GM23248 (cell line): ENCODE measurements at regions not wholly inside any gene's neighbourhood (a gene's known extent, or its start where the extent isn't known, plus 50 kb on each side); places are given as distances from the start of the nearest gene placed in this dataset.
"Not testable (repeated sequence)": the region's sequence is repeated elsewhere in the genome, so short reads cannot be mapped to it uniquely, and the experiment has no call there.

Experiments
- DNase-seq: peaks from one replicate; pipeline ENCODE4 v3.0.0-alpha.2; 2015
- H2AFZ ChIP-seq: fragments of 200-600 bp; sonication (generic); 2 replicates; pipeline ENCODE4 v1.6.1; 2016; ENCODE audit warnings: antibody characterized with exemption
- H3F3A ChIP-seq: fragments of 200-600 bp; sonication (generic); 2 replicates; pipeline ENCODE4 v1.6.1; 2016; ENCODE audit warnings: mild to moderate bottlenecking, antibody characterized with exemption, mixed run types; ENCODE audit not compliant: insufficient read depth
- H3K27ac ChIP-seq: fragments of 200-600 bp; sonication (generic); 2 replicates; pipeline ENCODE4 v1.5.1; 2016; ENCODE audit warnings: mild to moderate bottlenecking
- H3K27me3 ChIP-seq: fragments of 200-600 bp; sonication (generic); replicated peaks from 2 replicates; pipeline ENCODE4 v1.6.1; 2016; ENCODE audit warnings: mild to moderate bottlenecking; ENCODE audit not compliant: insufficient read depth
- H3K36me3 ChIP-seq: fragments of 200-600 bp; sonication (generic); 2 replicates; pipeline ENCODE4 v1.6.1; 2016; ENCODE audit warnings: low read depth, mild to moderate bottlenecking
- H3K4me1 ChIP-seq: fragments of 200-600 bp; sonication (generic); 2 replicates; pipeline ENCODE4 v1.6.1; 2016; ENCODE audit warnings: mild to moderate bottlenecking; ENCODE audit not compliant: insufficient read depth
- H3K4me2 ChIP-seq: fragments of 200-600 bp; sonication (generic); one replicate; pipeline ENCODE4 v1.6.1; 2016; ENCODE audit warnings: mild to moderate bottlenecking; ENCODE audit not compliant: unreplicated experiment
- H3K4me3 ChIP-seq: fragments of 200-600 bp; sonication (generic); 2 replicates; pipeline ENCODE4 v1.5.1; 2016; ENCODE audit warnings: mild to moderate bottlenecking
- H3K79me2 ChIP-seq: fragments of 200-600 bp; sonication (generic); 2 replicates; pipeline ENCODE4 v1.6.1; 2016; ENCODE audit warnings: mild to moderate bottlenecking; ENCODE audit not compliant: insufficient read depth
- H3K9ac ChIP-seq: fragments of 200-600 bp; sonication (generic); 2 replicates; pipeline ENCODE4 v1.6.1; 2016; ENCODE audit warnings: mild to moderate bottlenecking
- H3K9me2 ChIP-seq: fragments of 200-600 bp; sonication (generic); 2 replicates; pipeline ENCODE4 v1.6.1; 2016; ENCODE audit warnings: mixed run types, mild to moderate bottlenecking, moderate library complexity; ENCODE audit not compliant: insufficient read depth
- H3K9me3 ChIP-seq: fragments of 200-600 bp; sonication (generic); one replicate; pipeline ENCODE4 v1.6.1; 2017; ENCODE audit warnings: low read depth
- H4K20me1 ChIP-seq: fragments of 200-600 bp; sonication (generic); 2 replicates; pipeline ENCODE4 v1.6.0; 2016; ENCODE audit not compliant: insufficient read depth
- EZH2 ChIP-seq: fragments of 200-600 bp; sonication (generic); IDR thresholded peaks from 2 replicates; pipeline ENCODE4 v1.6.1; 2018; ENCODE audit warnings: antibody characterized with exemption, mild to moderate bottlenecking; ENCODE audit not compliant: insufficient read depth, poor library complexity, severe bottlenecking
- EZH2phosphoT487 ChIP-seq: fragments of 200-600 bp; sonication (generic); IDR thresholded peaks from 2 replicates; pipeline ENCODE4 v1.6.1; 2018; ENCODE audit warnings: antibody characterized with exemption, moderate library complexity, mild to moderate bottlenecking, low read depth; ENCODE audit not compliant: insufficient read depth
- WGBS, 2 experiments: methylation state at CpG; one replicate each; pipeline ENCODE4 v1.1.6; 2015 to 2017; ENCODE audit warnings: low lambda C conversion rate in 2 of 2, low coverage in 1 of 2; ENCODE audit errors: missing lambda C conversion rate in 2 of 2; 5-methylcytosine and 5-hydroxymethylcytosine counted together
- in situ Hi-C: fragments of 300-500 bp; cut with MboI; formaldehyde crosslinking; loops from 2 replicates; pipeline ENCODE4 v1.15.0; 2020

DNA sequence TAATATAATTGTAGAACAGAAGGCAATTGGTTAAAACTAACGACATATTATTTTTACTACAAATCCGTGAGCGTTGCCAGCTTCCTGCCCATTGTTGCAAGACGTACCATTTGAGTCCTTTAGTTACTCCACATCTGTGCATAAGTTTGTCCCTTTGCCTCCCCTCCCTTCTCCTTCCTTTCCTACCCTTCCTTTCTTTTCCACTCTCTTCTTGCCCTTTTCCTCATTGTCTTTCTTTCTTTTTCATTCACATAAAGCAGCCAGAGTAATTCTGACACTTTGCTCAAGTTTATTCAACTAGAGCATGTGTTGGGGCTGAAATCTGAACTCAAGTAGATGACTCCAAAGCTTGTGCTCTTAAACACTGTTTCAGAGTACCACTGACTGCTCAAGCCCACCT is 239.1 kb downstream of the FOXG1 start:
- in situ Hi-C loops, result no loop called here

DNA sequence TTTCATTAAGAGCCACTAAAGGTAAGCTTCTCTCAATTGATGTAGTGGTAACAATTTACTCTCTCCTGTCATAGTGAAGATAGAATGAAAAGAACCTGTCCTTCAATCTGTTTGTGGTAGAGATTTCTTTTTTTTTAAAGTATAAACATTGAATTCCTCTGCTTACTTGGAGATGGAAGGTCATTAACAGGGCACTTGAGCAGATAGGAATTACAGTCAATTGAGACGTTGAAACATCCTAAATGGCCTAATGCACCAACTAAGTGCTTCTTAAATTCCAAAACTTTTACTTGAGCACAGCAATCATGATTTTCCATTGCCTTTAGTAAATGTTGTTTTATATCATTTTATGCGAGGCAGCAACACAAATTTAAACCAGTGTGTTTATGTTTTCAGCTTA is 241.4 kb downstream of the FOXG1 start:
- Histone ChIP-seq H3K4me3 (no peak overlapping the region), H3K9ac (no peak overlapping the region), H2AFZ (no peak overlapping the region), H3K4me2 (no peak overlapping the region), H3K27me3 (no peaks in the 10 kb centered on the region), H4K20me1 (no peaks in the 10 kb centered on the region), H3K36me3 (no peaks in the 10 kb centered on the region), H3K79me2 (no peaks in the 10 kb centered on the region), H3K9me3 (no peaks in the 10 kb centered on the region), H3K27ac (no peak overlapping the region), H3K9me2 (no peaks in the 10 kb centered on the region), H3K4me1 (no peaks in the 10 kb centered on the region), H3F3A (no peaks in the 10 kb centered on the region)
- in situ Hi-C loops, result no loop called here
- DNase-seq, result no peak
- WGBS, 2 experiments, result 7 to 9% methylated on average over 2 of the region's 2 CpGs
- TF ChIP-seq EZH2phosphoT487, result no peak
- TF ChIP-seq EZH2, result no peak

More for the DNA sequence above, 239.1 kb downstream of the FOXG1 start:
- Histone ChIP-seq H3K9me2 (no peaks in the 10 kb centered on the region), H3K27ac (no peak overlapping the region), H4K20me1 (no peaks in the 10 kb centered on the region), H3K9ac (no peak overlapping the region), H3K9me3 (no peaks in the 10 kb centered on the region), H3K36me3 (no peaks in the 10 kb centered on the region), H3F3A (no peaks in the 10 kb centered on the region), H3K4me3 (no peak overlapping the region), H3K4me1 (no peaks in the 10 kb centered on the region), H3K4me2 (no peak overlapping the region), H2AFZ (no peak overlapping the region), H3K79me2 (no peaks in the 10 kb centered on the region), H3K27me3 (no peaks in the 10 kb centered on the region)
- 45 to 54% methylated on average over 4 of the region's 4 CpGs for WGBS, 2 experiments
- no peak for DNase-seq
- TF ChIP-seq EZH2phosphoT487, result no peak
- TF ChIP-seq EZH2, result no peak

- in situ Hi-C loops, result no loop called here
- Histone ChIP-seq H3K27me3 (no peaks in the 10 kb centered on the region), H3K79me2 (no peaks in the 10 kb centered on the region), H3K4me2 (no peak overlapping the region), H3K9ac (no peak overlapping the region), H3K9me3 (no peaks in the 10 kb centered on the region), H3K4me3 (no peak overlapping the region), H3K4me1 (no peaks in the 10 kb centered on the region), H3F3A (0 out of 2 replicates have a peak, but pooled peaks cover 4% of the 10 kb centered on the region), H4K20me1 (no peaks in the 10 kb centered on the region), H2AFZ (no peak overlapping the region), H3K27ac (no peak overlapping the region), H3K9me2 (no peaks in the 10 kb centered on the region), H3K36me3 (no peaks in the 10 kb centered on the region)
- 41 to 56% methylated on average over 10 of the region's 10 CpGs for WGBS, 2 experiments
- TF ChIP-seq EZH2 (no peak), EZH2phosphoT487 (no peak)
- peak; percentile 53 for DNase-seq
Observed at GRCh38 chr14:29016050-29016900, 249.7 kb downstream of the FOXG1 start.

GRCh38 chr14:29023505-29023904 is 256.9 kb downstream of the FOXG1 start:
- in situ Hi-C loops, result loop anchor here (10.0 kb wide), 2 partner anchors 201 to 501 kb away; no protein-coding TSS in a partner anchor
- H3K27me3 ChIP-seq, H3K79me2 ChIP-seq, H3K9me3 ChIP-seq, H3K27ac ChIP-seq, H3K4me2 ChIP-seq, H2AFZ ChIP-seq, H4K20me1 ChIP-seq, H3K4me3 ChIP-seq, H3K9me2 ChIP-seq, H3K4me1 ChIP-seq, H3K9ac ChIP-seq, H3K36me3 ChIP-seq, H3F3A ChIP-seq, DNase-seq: not testable (repeated sequence)

- not testable (repeated sequence) for H3K27ac ChIP-seq, H3K36me3 ChIP-seq, H3K9ac ChIP-seq, H3K4me3 ChIP-seq, H3K27me3 ChIP-seq, H3K4me1 ChIP-seq, H4K20me1 ChIP-seq, H3K9me3 ChIP-seq, H3K4me2 ChIP-seq, H3K79me2 ChIP-seq, H3F3A ChIP-seq, H3K9me2 ChIP-seq, H2AFZ ChIP-seq, DNase-seq
- in situ Hi-C loops, result loop anchor here (10.0 kb wide), 2 partner anchors 197 to 497 kb away; no protein-coding TSS in a partner anchor
- WGBS, 2 experiments, result 15 to 20% methylated on average over 3 of the region's 3 CpGs
Observed at GRCh38 chr14:29027441-29027840, 260.9 kb downstream of the FOXG1 start.

DNA sequence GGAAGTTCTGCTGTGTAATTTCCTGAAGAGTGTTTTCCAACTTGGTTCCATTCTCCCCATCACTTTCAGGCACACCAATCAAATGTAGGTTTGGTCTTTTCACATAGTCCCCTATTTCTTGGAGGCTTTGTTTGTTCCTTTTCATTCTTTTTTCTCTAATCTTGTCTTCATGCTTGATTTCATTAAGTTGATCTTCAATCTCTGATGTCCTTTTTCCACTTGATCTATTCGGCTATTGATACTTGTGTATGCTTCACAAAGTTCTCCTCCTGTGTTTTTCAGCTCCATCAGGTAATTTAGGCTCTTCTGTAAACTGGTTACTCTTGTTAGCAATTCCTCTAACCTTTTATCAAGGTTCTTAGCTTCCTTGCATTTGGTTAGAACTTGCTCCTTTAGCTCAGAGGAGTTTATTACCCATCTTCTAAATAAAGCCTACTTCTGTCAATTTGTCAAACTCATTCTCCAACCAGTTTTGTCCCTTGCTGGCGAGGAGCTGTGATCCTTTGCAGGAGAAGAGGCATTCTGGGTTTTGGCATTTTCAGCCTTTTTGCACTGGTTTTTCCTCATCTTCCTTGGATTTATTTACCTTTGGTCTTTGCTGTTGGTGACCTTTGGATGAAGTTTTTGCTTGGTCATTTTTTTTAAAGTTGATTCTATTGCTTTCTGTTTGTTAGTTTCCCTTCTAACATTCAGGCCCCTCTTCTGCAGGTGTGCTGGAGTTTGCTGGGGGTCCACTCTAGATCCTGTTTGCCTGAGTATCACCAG is 261.5 kb downstream of the FOXG1 start:
- H4K20me1 ChIP-seq, H3K36me3 ChIP-seq, H3K4me3 ChIP-seq, H3K27ac ChIP-seq, H3K4me1 ChIP-seq, DNase-seq, H3K9me2 ChIP-seq, H3K79me2 ChIP-seq, H2AFZ ChIP-seq, H3F3A ChIP-seq, H3K9me3 ChIP-seq, H3K27me3 ChIP-seq, H3K4me2 ChIP-seq, H3K9ac ChIP-seq: not testable (repeated sequence)
- in situ Hi-C loops, result loop anchor here (10.0 kb wide), 2 partner anchors 197 to 497 kb away; no protein-coding TSS in a partner anchor
- WGBS, 2 experiments, result 33 to 50% methylated on average over 2 of the region's 2 CpGs
